NCI-H82 treated with DMSO at 0.1 percent for 48 hours (cell line): ENCODE measurements at regions not wholly inside any gene's neighbourhood (a gene's known extent, or its start where the extent isn't known, plus 50 kb on each side); places are given as distances from the start of the nearest gene placed in this dataset.
A peak's percentile ranks its signal among the peaks of the same experiment; 100 is the strongest.
"Not testable (repeated sequence)": the region's sequence is repeated elsewhere in the genome, so short reads cannot be mapped to it uniquely, and the experiment has no call there.

Experiments
- DNase-seq: peaks from one replicate; lab custom pipeline; 2025; ENCODE audit not compliant: unreplicated experiment; lab: John Stamatoyannopoulos, UW

DNA sequence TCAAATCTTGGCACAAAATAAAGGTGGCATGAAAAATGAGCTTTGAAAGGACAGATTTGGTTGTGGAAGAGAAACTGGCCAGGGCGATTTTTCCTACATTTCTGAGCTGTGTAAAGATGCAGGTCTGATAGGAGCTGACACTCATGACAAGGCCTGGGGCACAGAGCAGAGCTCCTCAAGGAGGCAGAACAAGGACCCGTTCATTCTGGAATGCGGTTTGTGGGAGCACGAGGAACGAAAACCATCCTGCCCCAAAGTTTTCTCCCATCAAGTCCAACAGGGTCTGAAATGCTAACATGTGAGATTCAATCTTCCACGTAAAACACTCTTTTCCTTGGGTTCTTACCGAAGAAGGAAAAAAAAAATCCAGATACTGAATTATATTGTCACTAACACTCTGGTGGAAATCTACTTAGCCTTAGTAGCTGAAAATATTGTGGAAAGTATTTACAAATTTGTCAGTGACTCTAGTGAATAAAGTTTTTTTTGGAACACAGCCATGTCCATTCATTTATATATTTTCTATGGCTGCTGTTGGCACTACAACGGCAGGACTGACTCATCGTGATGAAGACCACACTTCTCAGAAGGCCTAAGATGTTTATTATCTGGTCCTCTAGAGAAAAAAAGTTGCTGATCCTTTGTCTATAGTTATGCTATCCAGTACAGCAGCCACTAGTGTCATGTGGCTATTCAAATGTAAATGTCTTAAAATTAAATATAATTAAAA is 215.7 kb downstream of the BAMBI start:
- no peak for DNase-seq

- DNase-seq = no peak
These were observed 216.8 kb downstream of the BAMBI start for GRCh38 chr10:28894146-28894545.

GRCh38 chr10:28895671-28896070 is 218.3 kb downstream of the BAMBI start:
- DNase-seq = not testable (repeated sequence)

- not testable (repeated sequence) for DNase-seq
These were observed 219.6 kb downstream of the BAMBI start for GRCh38 chr10:28896791-28897409.

DNA sequence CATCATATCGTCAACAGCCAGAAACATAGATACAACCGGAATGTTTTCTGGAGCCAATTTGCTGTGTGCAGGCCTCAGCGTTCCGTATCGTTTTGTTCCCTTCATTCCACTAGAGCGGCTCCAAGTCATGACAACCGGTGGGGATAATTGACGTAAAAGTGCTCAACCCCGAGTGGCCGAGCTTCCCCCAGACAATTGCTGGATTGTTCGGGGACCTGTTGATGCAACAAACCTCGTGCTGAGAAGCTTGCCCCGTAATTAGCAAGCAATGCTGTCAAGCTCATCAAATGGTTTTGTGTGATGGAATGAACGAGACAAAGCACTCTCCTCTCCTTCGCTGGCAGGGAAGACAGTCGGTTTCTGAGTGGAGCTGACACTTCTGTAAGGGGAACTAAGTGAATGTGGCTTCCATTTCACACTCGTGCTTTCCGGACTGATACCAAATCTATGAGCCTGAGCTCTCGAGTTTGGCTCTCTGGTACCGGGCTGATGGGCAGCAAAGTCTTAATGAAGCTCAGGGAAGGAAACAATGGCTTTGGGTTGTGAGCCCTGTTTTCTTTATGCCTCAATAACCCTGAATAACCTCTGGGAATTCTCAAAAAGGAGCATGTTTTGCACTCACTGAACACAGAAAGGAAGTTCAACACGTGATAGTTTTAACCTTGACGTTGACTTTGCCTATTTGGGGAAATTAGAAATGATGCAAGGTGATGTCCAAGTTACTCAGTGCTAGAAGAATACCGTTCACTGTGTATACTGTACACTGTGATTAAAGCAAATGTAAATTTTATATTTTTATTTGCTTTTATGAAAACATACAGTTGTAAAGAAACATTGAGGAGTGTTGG is 220.5 kb downstream of the BAMBI start:
- DNase-seq = no peak

DNA sequence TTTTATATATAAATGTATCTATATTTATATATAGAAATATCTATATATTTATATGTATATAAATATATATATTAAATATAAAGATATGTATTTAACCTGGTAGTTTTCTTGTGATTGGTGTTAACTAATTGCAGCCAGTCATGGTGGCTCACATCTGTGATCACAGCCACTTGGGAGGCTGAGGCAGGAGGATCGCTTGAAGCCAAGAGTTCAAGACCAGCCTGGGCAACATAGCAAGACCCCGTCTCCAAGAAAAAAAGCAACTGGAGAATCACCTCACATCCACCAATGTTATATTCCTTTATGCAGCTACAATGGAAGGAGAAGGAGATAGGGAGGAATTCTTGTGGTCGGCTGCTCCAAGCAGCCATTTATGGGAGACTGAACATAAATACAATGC is 224.9 kb downstream of the BAMBI start:
- no peak for DNase-seq

DNA sequence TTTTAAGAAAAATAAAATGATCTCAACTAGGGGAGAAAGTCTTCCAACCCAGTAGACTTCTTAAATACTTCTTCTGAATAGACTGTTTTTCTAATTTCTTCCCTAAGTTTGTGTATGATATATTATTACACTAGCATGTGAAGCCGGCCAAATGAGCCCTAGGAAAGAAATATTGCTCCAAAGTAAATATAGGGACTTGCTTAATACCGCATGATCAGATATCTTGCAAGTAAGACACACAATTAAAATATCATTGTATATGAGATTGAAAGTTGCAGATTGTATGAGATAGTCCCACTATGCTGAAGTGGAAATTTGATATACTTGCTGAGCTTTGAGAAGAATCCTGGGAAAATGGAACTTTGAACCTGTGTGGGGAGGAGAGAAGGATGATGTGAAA is 225.7 kb downstream of the BAMBI start:
- no peak for DNase-seq

GRCh38 chr10:28903736-28904135 is 226.4 kb downstream of the BAMBI start:
- no peak for DNase-seq

DNA sequence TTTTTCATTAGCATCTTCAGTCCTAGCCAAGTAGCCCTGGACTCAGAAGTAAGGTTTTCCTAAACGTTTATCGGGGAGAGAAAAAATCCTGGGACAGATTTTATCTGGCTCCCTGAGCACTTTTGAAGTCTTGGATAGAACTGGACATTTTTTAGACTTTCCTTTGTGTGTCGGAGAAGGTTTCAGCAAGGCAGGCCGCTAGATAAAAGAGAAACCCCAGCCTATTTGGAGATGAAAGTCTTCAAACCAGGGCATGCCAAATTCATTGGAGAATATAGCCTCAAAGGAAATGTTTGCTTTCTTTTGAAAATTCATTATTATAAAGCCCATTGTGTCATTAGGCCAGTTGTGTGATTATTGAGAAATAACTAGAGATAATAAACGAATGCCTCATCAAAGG is 228.1 kb downstream of the BAMBI start:
- DNase-seq = no peak

DNA sequence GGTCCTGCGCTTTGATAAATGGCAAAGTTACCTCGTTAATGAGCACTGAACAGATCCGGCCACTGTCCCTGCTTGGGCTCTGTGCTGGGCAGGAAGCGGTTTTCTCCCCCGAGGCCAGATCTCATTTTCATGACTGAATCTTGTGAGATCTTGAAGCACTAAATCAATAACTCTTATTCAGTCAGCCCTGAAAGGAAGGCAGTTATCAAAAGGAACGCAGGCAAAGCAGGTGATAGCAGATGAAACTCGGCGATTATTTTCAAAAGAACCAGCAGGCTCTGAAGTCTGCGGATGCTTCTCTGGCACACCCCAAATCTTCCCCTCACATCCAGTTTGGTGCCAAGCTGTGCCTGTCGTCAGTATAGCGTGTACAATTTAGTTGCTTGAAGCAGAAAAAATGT is 228.7 kb downstream of the BAMBI start:
- DNase-seq = no peak

GRCh38 chr10:28906415-28906814 is 229.1 kb downstream of the BAMBI start:
- no peak for DNase-seq

DNA sequence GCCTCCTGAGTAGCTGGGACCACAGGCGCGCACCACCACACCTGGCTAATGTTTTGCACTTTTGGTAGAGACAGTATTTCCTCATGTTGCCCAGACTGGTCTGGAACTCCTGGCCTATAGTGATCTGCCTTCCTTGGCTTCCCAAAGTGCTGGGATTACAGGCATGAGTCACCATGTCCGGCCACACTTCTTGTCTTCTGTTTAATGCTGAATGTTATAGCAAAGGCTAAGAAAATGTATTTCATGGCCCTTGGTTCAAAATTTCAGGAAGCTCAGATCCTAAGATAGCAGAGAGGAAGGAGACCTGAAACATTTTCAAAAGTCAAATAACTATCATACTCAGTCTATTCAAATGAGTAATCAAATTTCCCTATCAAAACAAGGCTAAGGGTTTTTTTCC is 229.6 kb downstream of the BAMBI start:
- no peak for DNase-seq

GRCh38 chr10:28909875-28910274 is 232.6 kb downstream of the BAMBI start:
- no peak for DNase-seq

GRCh38 chr10:28910956-28911355 is 233.6 kb downstream of the BAMBI start:
- DNase-seq = no peak

- not testable (repeated sequence) for DNase-seq
These were observed 234.2 kb downstream of the BAMBI start for GRCh38 chr10:28911511-28911910.

DNA sequence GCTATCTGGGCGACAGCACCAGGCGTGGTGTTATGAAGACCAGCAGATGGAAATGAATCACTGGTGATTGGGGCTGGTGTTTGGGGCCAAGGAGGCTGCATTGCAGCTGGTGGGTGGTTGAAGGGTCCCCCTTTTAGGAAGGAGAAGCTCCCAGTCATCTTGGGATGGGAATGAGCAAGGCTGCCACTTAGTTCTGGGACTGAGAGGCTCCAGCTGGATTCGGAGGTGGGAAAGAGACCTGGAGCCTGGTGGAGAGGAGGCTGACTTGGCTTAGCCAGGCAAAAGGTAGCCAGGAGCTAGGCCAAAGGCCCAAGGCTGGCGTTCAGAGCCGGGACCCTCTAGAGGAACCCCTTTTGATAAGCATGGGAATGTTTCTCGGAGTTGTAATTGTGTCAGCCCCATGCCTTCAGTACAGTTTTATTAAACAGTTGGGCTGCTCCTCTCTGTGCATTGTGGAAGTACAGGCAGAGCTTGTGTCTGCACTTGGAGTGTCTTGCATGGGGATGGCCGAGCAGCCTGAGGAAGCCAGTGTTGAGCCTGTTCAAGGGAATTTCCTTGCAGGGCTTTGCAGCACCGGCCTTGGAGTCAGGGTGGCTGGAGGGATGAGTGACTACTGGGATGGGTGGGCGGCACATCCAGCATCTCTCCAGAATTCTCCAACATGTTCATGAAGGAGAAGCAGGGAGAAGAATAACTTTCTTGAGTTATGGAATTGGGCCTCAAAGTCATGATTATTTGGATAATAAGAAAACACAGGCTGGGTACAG is 234.9 kb downstream of the BAMBI start:
- DNase-seq = no peak

- no peak for DNase-seq
These were observed 236.3 kb downstream of the BAMBI start for GRCh38 chr10:28913436-28914237.

GRCh38 chr10:28914701-28915100 is 237.4 kb downstream of the BAMBI start:
- DNase-seq = no peak

DNA sequence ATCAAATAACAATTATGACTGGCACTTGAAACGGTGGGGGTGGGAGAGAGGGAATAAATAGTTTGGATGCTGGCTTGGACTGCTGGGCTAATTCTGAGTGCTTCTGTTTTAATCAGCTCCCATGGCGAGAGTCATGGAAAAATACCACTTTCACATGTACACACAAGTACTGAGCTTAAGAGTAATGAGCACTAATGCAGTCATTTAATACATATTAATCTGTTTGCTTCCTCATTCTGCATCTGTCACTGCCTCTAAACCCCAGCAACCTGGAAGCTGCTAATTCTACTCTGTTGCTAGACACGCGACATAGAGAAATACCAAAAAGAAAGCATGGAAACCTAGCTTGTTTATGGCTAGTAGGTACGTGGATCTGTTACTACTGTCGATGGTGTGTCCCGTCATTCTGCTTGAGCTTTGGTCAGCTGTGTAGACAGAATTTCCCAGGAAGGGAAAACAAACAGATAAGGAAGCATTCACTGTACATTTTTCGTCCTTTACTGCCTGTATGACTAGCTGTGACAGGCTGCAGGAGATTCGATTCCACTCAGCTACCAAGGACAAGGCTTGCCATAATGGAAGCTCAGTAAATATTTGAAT is 238.8 kb downstream of the BAMBI start:
- DNase-seq = peak; percentile 79

DNA sequence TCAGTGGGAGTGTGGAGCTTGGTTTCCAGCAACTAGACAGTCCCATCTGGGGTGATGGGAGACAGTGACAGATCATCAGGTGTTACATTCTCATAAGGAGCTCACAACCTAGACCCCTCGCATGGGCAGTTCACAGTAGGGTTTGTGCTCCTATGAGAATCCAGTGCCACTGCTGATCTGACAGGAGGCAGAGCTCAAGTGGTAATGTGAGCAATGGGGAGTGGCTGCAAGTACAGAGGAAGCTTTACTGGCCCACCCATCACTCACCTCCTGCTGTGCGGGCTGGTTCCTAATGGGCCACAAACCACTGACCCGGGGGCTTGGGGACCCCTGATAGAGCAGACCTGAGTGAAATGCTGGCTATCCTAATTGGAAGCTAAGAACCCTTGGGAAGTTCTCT is 242.8 kb downstream of the BAMBI start:
- no peak for DNase-seq
